Calu3 (cell line): ENCODE measurements at regions not wholly inside any gene's neighbourhood (a gene's known extent, or its start where the extent isn't known, plus 50 kb on each side); places are given as distances from the start of the nearest gene placed in this dataset.

Experiments used
- BruUV-seq: library from RNA; stranded (reverse); fragments of 400-500 nt; replicated peaks from 2 replicates; lab custom pipeline; 2021; lab: Mats Ljungman, UMichigan
- CTCF ChIA-PET: fragments of 300-600 bp; sonication (Branson Sonifier 250); formaldehyde crosslinking; loops from one replicate; lab custom pipeline; 2022; ENCODE audit warnings: antibody characterized with exemption; lab: Charles Lee
- DNase-seq: peaks from one replicate; pipeline ENCODE4 v3.0.0; 2022
- H3K27ac Mint-ChIP-seq: one replicate; pipeline ENCODE4 v1.8.0; 2022; ENCODE audit warnings: mixed read lengths; ENCODE audit not compliant: unreplicated experiment
- H3K27me3 Mint-ChIP-seq: one replicate; pipeline ENCODE4 v1.8.0; 2022; ENCODE audit warnings: mixed read lengths; ENCODE audit not compliant: unreplicated experiment
- H3K36me3 Mint-ChIP-seq: one replicate; pipeline ENCODE4 v1.8.0; 2022; ENCODE audit warnings: mild to moderate bottlenecking, moderate library complexity, mixed read lengths; ENCODE audit not compliant: insufficient read depth, unreplicated experiment
- H3K4me1 Mint-ChIP-seq: one replicate; pipeline ENCODE4 v1.8.0; 2022; ENCODE audit warnings: mild to moderate bottlenecking, low read depth, mixed read lengths; ENCODE audit not compliant: unreplicated experiment
- H3K4me3 Mint-ChIP-seq: one replicate; pipeline ENCODE4 v1.8.0; 2022; ENCODE audit warnings: mild to moderate bottlenecking, low read depth, moderate library complexity, mixed read lengths; ENCODE audit not compliant: unreplicated experiment
- H3K9me3 Mint-ChIP-seq: one replicate; pipeline ENCODE4 v1.8.0; 2022; ENCODE audit warnings: low read depth, mixed read lengths; ENCODE audit not compliant: unreplicated experiment
- intact Hi-C: fragments of 100-400 bp; cut with micrococcal nuclease; formaldehyde crosslinking; loops from one replicate; pipeline ENCODE4 v1.10.0; 2022; ENCODE audit not compliant: unreplicated experiment
- TF ChIP-seq, protein P1 (sequence below): fragments of 200-600 bp; IDR thresholded peaks from one replicate; pipeline ENCODE4 v1.8.0; 2022; ENCODE audit warnings: antibody characterized with exemption; ENCODE audit not compliant: unreplicated experiment

GRCh38 chr15:77715860-77716259 is 83.1 kb upstream of the LINGO1 start:
- TF ChIP-seq, protein P1, sequence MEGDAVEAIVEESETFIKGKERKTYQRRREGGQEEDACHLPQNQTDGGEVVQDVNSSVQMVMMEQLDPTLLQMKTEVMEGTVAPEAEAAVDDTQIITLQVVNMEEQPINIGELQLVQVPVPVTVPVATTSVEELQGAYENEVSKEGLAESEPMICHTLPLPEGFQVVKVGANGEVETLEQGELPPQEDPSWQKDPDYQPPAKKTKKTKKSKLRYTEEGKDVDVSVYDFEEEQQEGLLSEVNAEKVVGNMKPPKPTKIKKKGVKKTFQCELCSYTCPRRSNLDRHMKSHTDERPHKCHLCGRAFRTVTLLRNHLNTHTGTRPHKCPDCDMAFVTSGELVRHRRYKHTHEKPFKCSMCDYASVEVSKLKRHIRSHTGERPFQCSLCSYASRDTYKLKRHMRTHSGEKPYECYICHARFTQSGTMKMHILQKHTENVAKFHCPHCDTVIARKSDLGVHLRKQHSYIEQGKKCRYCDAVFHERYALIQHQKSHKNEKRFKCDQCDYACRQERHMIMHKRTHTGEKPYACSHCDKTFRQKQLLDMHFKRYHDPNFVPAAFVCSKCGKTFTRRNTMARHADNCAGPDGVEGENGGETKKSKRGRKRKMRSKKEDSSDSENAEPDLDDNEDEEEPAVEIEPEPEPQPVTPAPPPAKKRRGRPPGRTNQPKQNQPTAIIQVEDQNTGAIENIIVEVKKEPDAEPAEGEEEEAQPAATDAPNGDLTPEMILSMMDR = no peak
- BruUV-seq = no TSS peak
- Mint-ChIP-seq H3K4me1 (no peaks in the 10 kb centered on the region), H3K27me3 (peaks cover 100% of the 10 kb centered on the region), H3K36me3 (no peaks in the 10 kb centered on the region), H3K9me3 (no peaks in the 10 kb centered on the region), H3K4me3 (no peak overlapping the region), H3K27ac (no peak overlapping the region)
- DNase-seq = no peak
- intact Hi-C loops = no loop called here
- CTCF ChIA-PET = interaction anchor here (0.6 to 1.0 kb wide), 3 partner anchors 9 to 29 kb away, joined by 3 to 8 read pairs (median 4); no protein-coding TSS in a partner anchor

- H3K27me3 Mint-ChIP-seq = peaks cover 100% of the 10 kb centered on the region
- H3K27ac Mint-ChIP-seq = no peak overlapping the region
- CTCF ChIA-PET = no interaction called here
- no peaks in the 10 kb centered on the region for H3K4me1 Mint-ChIP-seq
- H3K4me3 Mint-ChIP-seq = no peak overlapping the region
- BruUV-seq = no TSS peak
- intact Hi-C loops = no loop called here
- no peaks in the 10 kb centered on the region for H3K36me3 Mint-ChIP-seq
- TF ChIP-seq, protein P1 = no peak
- no peak for DNase-seq
- no peaks in the 10 kb centered on the region for H3K9me3 Mint-ChIP-seq
These were observed 82.3 kb upstream of the LINGO1 start for GRCh38 chr15:77715051-77715450.

GRCh38 chr15:77714555-77714954 is 81.8 kb upstream of the LINGO1 start:
- TF ChIP-seq, protein P1 = no peak
- no peak overlapping the region for H3K27ac Mint-ChIP-seq
- H3K36me3 Mint-ChIP-seq = no peaks in the 10 kb centered on the region
- intact Hi-C loops = no loop called here
- DNase-seq = no peak
- CTCF ChIA-PET = no interaction called here
- BruUV-seq = no TSS peak
- H3K4me1 Mint-ChIP-seq = no peaks in the 10 kb centered on the region
- H3K27me3 Mint-ChIP-seq = peaks cover 100% of the 10 kb centered on the region
- no peak overlapping the region for H3K4me3 Mint-ChIP-seq
- no peaks in the 10 kb centered on the region for H3K9me3 Mint-ChIP-seq

GRCh38 chr15:77714023-77714422 is 81.3 kb upstream of the LINGO1 start:
- Mint-ChIP-seq H3K27me3 (peaks cover 99% of the 10 kb centered on the region), H3K4me1 (no peaks in the 10 kb centered on the region), H3K27ac (no peak overlapping the region), H3K9me3 (no peaks in the 10 kb centered on the region), H3K4me3 (no peak overlapping the region), H3K36me3 (no peaks in the 10 kb centered on the region)
- intact Hi-C loops = no loop called here
- CTCF ChIA-PET = no interaction called here
- no TSS peak for BruUV-seq
- TF ChIP-seq, protein P1 = no peak
- no peak for DNase-seq
